GM12878 (cell line): ENCODE measurements at regions not wholly inside any gene's neighbourhood (a gene's known extent, or its start where the extent isn't known, plus 50 kb on each side); places are given as distances from the start of the nearest gene placed in this dataset.

Source experiments
- CHD4 ChIP-seq: fragments of 200-600 bp; sonication (generic); IDR thresholded peaks from 2 replicates; pipeline ENCODE4 v1.6.1; 2016; ENCODE audit warnings: mild to moderate bottlenecking
- CREB1 ChIP-seq: IDR thresholded peaks from 2 replicates; pipeline ENCODE4 v1.6.1; 2012; ENCODE audit warnings: low read depth, mild to moderate bottlenecking, inconsistent platforms
- GABPA ChIP-seq: IDR thresholded peaks from 2 replicates; pipeline ENCODE4 v1.6.1; 2014; ENCODE audit warnings: antibody characterized with exemption, low read depth, mild to moderate bottlenecking, inconsistent platforms
- NRF1 ChIP-seq: conservative IDR thresholded peaks from 2 replicates; pipeline ENCODE4 v1.6.1; 2011; ENCODE audit warnings: mild to moderate bottlenecking, low read depth, low read length, improper control_type of control experiment
- POLR2A ChIP-seq: IDR thresholded peaks from 2 replicates; pipeline ENCODE4 v1.6.1; 2011; ENCODE audit warnings: low read depth, mild to moderate bottlenecking, low read length
- SPI1 ChIP-seq: IDR thresholded peaks from 2 replicates; pipeline ENCODE4 v1.6.1; 2011; ENCODE audit warnings: low read depth, mild to moderate bottlenecking, low read length, moderate library complexity, borderline replicate concordance; ENCODE audit not compliant: insufficient read depth
- YY1 ChIP-seq: IDR thresholded peaks from 2 replicates; pipeline ENCODE4 v1.6.1; 2011; ENCODE audit warnings: low read depth, mild to moderate bottlenecking, low read length
- ZNF274 ChIP-seq: IDR thresholded peaks from one replicate; pipeline ENCODE4 v1.8.0; 2011; ENCODE audit not compliant: insufficient read length, insufficient read depth
- TF ChIP-seq, protein P1 (sequence below), 3 experiments: IDR thresholded peaks in 2 of 3; conservative IDR thresholded peaks in 1 of 3; 2 replicates each; pipeline ENCODE4 v1.5.1; 2011; ENCODE audit warnings: low read depth in 3 of 3, low read length in 3 of 3, mild to moderate bottlenecking in 3 of 3, control low read depth in 2 of 3, moderate library complexity in 2 of 3, inconsistent platforms in 1 of 3, mixed read lengths in 1 of 3; ENCODE audit not compliant: control insufficient read depth in 2 of 3, insufficient read depth in 1 of 3; ENCODE audit errors: extremely low read depth in 1 of 3
- TF ChIP-seq, protein P2 (sequence below): IDR thresholded peaks from 2 replicates; pipeline ENCODE4 v1.6.1; 2012; ENCODE audit warnings: low read depth, low read length, improper control_type of control experiment

DNA sequence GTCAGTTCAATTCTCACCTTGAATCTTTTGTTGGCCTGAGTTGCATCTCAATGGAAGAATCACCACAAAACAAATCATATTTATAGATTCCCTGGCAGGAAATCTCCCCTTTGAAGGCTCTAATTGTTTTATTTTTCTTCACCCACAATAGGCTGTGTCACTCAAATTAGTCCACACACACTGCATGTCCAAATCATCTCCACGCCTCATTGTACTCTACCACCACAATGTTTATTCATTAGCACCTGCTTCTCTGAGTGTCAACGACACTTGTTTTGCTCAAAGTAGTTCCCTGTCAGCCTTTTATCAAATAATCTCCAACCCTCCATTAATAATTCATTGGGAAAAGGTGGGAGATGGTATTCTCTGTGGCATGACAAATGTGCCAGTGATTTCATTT, 164.3 kb downstream of the ABCC12 start:
- TF ChIP-seq, protein P1, sequence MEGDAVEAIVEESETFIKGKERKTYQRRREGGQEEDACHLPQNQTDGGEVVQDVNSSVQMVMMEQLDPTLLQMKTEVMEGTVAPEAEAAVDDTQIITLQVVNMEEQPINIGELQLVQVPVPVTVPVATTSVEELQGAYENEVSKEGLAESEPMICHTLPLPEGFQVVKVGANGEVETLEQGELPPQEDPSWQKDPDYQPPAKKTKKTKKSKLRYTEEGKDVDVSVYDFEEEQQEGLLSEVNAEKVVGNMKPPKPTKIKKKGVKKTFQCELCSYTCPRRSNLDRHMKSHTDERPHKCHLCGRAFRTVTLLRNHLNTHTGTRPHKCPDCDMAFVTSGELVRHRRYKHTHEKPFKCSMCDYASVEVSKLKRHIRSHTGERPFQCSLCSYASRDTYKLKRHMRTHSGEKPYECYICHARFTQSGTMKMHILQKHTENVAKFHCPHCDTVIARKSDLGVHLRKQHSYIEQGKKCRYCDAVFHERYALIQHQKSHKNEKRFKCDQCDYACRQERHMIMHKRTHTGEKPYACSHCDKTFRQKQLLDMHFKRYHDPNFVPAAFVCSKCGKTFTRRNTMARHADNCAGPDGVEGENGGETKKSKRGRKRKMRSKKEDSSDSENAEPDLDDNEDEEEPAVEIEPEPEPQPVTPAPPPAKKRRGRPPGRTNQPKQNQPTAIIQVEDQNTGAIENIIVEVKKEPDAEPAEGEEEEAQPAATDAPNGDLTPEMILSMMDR (IDR thresholded peaks at IDR 0.05 in 2 of 3, conservative IDR thresholded peaks at IDR 0.05 in 1 of 3; ENCODE audit: control insufficient read depth in 2 of 3, extremely low read depth in 1 of 3, insufficient read depth in 1 of 3, low read depth in 3 of 3, low read length in 3 of 3): no peak
- TF ChIP-seq CREB1 (no peak), NRF1 (no peak), YY1 (no peak), SPI1 (no peak), ZNF274 (no peak), POLR2A (no peak), CHD4 (no peak), GABPA (no peak)
- TF ChIP-seq, protein P2, sequence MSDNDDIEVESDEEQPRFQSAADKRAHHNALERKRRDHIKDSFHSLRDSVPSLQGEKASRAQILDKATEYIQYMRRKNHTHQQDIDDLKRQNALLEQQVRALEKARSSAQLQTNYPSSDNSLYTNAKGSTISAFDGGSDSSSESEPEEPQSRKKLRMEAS: no peak
